ENCODE measurements at regions not wholly inside any gene's neighbourhood (a gene's known extent, or its start where the extent isn't known, plus 50 kb on each side); places are given as distances from the start of the nearest gene placed in this dataset.

DNA sequence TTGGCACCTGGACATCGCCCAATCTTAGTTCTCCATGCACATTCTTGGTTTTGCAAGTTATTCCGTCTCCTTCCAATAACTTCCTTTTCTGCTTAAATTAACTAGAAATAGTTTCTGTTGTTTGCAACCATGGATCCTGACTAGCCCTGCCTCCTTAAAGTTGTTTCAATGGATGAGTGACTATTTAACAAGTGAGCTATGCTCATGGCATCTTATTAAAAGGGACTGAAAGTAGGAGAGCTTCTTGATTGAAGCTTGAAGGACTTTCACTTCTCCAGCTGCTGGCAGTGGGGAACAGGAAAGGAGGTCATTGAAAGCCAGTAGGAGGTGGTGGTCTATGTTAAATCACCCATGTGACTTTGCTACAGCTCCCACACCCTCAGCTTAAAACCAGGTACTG is 466.8 kb downstream of the ARHGEF28 start:
- TF ChIP-seq REST (IDR thresholded peaks at IDR 0.05; ENCODE audit: low read depth) (no peak), TCF12 (IDR thresholded peaks at IDR 0.05; ENCODE audit: low read depth) (no peak), ZBTB7A (IDR thresholded peaks at IDR 0.05; ENCODE audit: low read depth) (no peak), YY1 (IDR thresholded peaks at IDR 0.05; ENCODE audit: low read depth) (no peak), CREB1 (IDR thresholded peaks at IDR 0.05; ENCODE audit: low read depth) (no peak), USF1 (IDR thresholded peaks at IDR 0.05) (no peak), TAF1 (IDR thresholded peaks at IDR 0.05; ENCODE audit: low read depth) (no peak), NFIC (IDR thresholded peaks at IDR 0.05) (no peak), CEBPB (IDR thresholded peaks at IDR 0.05) (no peak), RAD21 (IDR thresholded peaks at IDR 0.05; ENCODE audit: low read depth) (no peak)

DNA sequence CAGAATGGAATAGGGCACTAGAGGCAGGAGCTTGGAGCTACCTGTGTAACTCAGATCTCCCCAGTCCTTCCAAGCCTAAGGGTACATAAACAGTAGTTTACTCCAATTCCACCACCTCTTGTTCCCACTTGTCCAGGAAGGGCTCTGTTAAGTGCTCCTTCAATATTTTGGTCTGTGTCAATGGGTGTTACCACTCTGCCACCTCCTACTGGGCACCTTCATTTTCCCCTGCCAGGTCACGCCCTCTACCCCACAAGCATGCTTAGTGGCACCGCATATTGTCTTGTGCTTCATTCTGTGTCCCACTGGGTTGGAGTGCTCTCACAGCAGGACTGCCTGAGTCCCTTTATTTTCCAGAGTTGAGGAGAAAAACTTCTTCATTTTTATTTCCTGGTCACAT is 459.8 kb downstream of the ARHGEF28 start:
- TF ChIP-seq TEAD4 (IDR thresholded peaks at IDR 0.05) (peak; percentile 80), TCF12 (IDR thresholded peaks at IDR 0.05; ENCODE audit: low read depth) (peak; percentile 88), EP300 (IDR thresholded peaks at IDR 0.05; ENCODE audit: borderline replicate concordance) (peak; percentile 86), USF1 (IDR thresholded peaks at IDR 0.05) (peak; percentile 30), EGR1 (IDR thresholded peaks at IDR 0.05) (no peak), YY1 (IDR thresholded peaks at IDR 0.05; ENCODE audit: low read depth) (0 out of 2 replicates have a peak, but pooled peaks have one; percentile 14), TAF1 (IDR thresholded peaks at IDR 0.05; ENCODE audit: low read depth) (no peak), REST (IDR thresholded peaks at IDR 0.05; ENCODE audit: low read depth) (no peak), CREB1 (IDR thresholded peaks at IDR 0.05; ENCODE audit: low read depth) (no peak), NFIC (IDR thresholded peaks at IDR 0.05) (peak; percentile 83), ZBTB7A (IDR thresholded peaks at IDR 0.05; ENCODE audit: low read depth) (no peak), FOXM1 (IDR thresholded peaks at IDR 0.05; ENCODE audit: borderline replicate concordance, low read depth) (peak; percentile 40; the same call in 1 of the 2 replicates)
- TF ChIP-seq, protein P1, sequence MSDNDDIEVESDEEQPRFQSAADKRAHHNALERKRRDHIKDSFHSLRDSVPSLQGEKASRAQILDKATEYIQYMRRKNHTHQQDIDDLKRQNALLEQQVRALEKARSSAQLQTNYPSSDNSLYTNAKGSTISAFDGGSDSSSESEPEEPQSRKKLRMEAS (IDR thresholded peaks at IDR 0.05): peak; percentile 77

DNA sequence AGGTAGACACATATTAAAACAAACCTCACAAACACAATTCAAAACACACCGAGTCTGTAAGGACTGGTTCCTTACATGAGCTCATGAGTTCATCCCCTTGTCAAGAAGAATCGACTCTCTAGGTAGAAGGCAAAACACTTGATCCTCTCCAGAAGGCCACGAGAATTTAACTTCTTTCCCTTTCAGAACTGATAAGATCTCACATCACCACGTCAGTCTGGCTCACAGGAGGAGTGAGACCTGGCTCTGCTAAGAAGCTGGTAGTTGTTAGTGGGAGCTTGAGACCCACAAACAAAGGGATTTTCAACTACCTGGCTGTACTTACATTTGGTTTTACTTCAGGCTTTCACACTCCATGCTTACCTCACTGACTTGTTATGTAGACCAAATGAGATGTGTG is 459.2 kb downstream of the ARHGEF28 start:
- TF ChIP-seq NFIC (IDR thresholded peaks at IDR 0.05) (no peak), REST (IDR thresholded peaks at IDR 0.05; ENCODE audit: low read depth) (no peak), USF1 (IDR thresholded peaks at IDR 0.05) (no peak), FOXM1 (IDR thresholded peaks at IDR 0.05; ENCODE audit: borderline replicate concordance, low read depth) (no peak), YY1 (IDR thresholded peaks at IDR 0.05; ENCODE audit: low read depth) (no peak), RAD21 (IDR thresholded peaks at IDR 0.05; ENCODE audit: low read depth) (no peak), TCF12 (IDR thresholded peaks at IDR 0.05; ENCODE audit: low read depth) (no peak), TEAD4 (IDR thresholded peaks at IDR 0.05) (no peak), CEBPB (IDR thresholded peaks at IDR 0.05) (no peak), EP300 (IDR thresholded peaks at IDR 0.05; ENCODE audit: borderline replicate concordance) (no peak), CREB1 (IDR thresholded peaks at IDR 0.05; ENCODE audit: low read depth) (no peak), EGR1 (IDR thresholded peaks at IDR 0.05) (no peak), ZBTB7A (IDR thresholded peaks at IDR 0.05; ENCODE audit: low read depth) (no peak), TAF1 (IDR thresholded peaks at IDR 0.05; ENCODE audit: low read depth) (no peak)
- TF ChIP-seq, protein P1 (IDR thresholded peaks at IDR 0.05): no peak
